HCT116 (cell line): ENCODE measurements at regions not wholly inside any gene's neighbourhood (a gene's known extent, or its start where the extent isn't known, plus 50 kb on each side); places are given as distances from the start of the nearest gene placed in this dataset.

Source experiments
- ATAC-seq: fragments of 200-7000 bp; cut with Tn5 transposase; 2 replicates; pipeline ENCODE4 v1.9.1; 2020; ENCODE audit warnings: mild to moderate bottlenecking, moderate library complexity
- BruUV-seq: library from RNA; stranded (reverse); fragments of 400-500 nt; replicated peaks from 2 replicates; lab custom pipeline; 2021; lab: Mats Ljungman, UMichigan
- CTCF ChIA-PET: fragments of 300-600 bp; sonication (Branson Sonifier 250); formaldehyde crosslinking; loops from one replicate; lab custom pipeline; 2021; ENCODE audit warnings: antibody characterized with exemption; lab: Charles Lee
- POLR2A ChIA-PET: fragments of 300-600, 350-600 bp; sonication (Branson Sonifier 250); formaldehyde crosslinking; loops from one replicate; lab custom pipeline; 2021; ENCODE audit warnings: antibody characterized with exemption; lab: Charles Lee
- RAD21 ChIA-PET, 2 experiments: fragments of 300-600 bp; sonication (Branson Sonifier 250); formaldehyde crosslinking; loops; one replicate each; lab custom pipeline; 2023; ENCODE audit warnings: low total read pairs in 2 of 2; ENCODE audit not compliant: uncharacterized antibody in 2 of 2, unreplicated experiment in 2 of 2, low non-redundant PET in 1 of 2; lab: Charles Lee
- DNase-seq: peaks from one replicate; pipeline ENCODE4 v3.0.0-alpha.2; 2010; ENCODE audit warnings: low read depth, low spot score
- H2AFZ ChIP-seq: fragments of 200-600 bp; shearing (Covaris generic), sonication (generic); 2 replicates; pipeline ENCODE4 v1.6.1; 2017; ENCODE audit warnings: low read depth, mixed run types, mixed read lengths, antibody characterized with exemption, low read length; ENCODE audit not compliant: poor library complexity, severe bottlenecking
- H3K27ac ChIP-seq: 2 replicates; pipeline ENCODE4 v1.5.1; 2012; ENCODE audit warnings: low read depth, low read length
- H3K27me3 ChIP-seq: fragments of 200-600 bp; sonication (generic); 2 replicates; pipeline ENCODE4 v1.6.1; 2016; ENCODE audit warnings: mixed run types, low read length, mixed read lengths; ENCODE audit not compliant: insufficient read depth
- H3K36me3 ChIP-seq, 2 experiments: fragments of 200-500 bp in 1 of 2; fragments of 200-600 bp in 1 of 2; sonication (Bioruptor generic) in 1 of 2; sonication (generic) in 1 of 2; 2 replicates each; pipeline versions ENCODE4 v1.5.1 to v1.6.1; 2014 to 2016; ENCODE audit warnings: low read length in 2 of 2, inconsistent platforms in 1 of 2, mixed read lengths in 1 of 2, mixed run types in 1 of 2; ENCODE audit not compliant: insufficient read depth in 2 of 2, control insufficient read depth in 1 of 2
- H3K4me1 ChIP-seq, 2 experiments: fragments of 200-600 bp in 1 of 2; sonication (generic) in 1 of 2; 2 replicates each; pipeline versions ENCODE4 v1.5.1 to v1.6.1; 2012 to 2017; ENCODE audit warnings: low read length in 2 of 2, inconsistent platforms in 1 of 2, mild to moderate bottlenecking in 1 of 2, mixed read lengths in 1 of 2, mixed run types in 1 of 2, moderate library complexity in 1 of 2; ENCODE audit not compliant: insufficient read depth in 2 of 2, control insufficient read depth in 1 of 2
- H3K4me2 ChIP-seq: fragments of 200-600 bp; sonication (generic); 2 replicates; pipeline ENCODE4 v1.6.1; 2017; ENCODE audit warnings: mixed run types, low read length, mixed read lengths
- H3K4me3 ChIP-seq, 2 experiments: fragments of 200-600 bp in 1 of 2; sonication (generic) in 1 of 2; replicated peaks in 1 of 2; 2 replicates each; pipeline ENCODE4 v1.5.1; 2011 to 2016; ENCODE audit warnings: low read length in 2 of 2, control low read depth in 1 of 2, low read depth in 1 of 2, mild to moderate bottlenecking in 1 of 2, mixed read lengths in 1 of 2, mixed run types in 1 of 2
- H3K79me2 ChIP-seq: fragments of 200-600 bp; sonication (generic); 2 replicates; pipeline ENCODE4 v1.6.1; 2017; ENCODE audit warnings: mild to moderate bottlenecking, mixed run types, low read length, moderate library complexity, mixed read lengths; ENCODE audit not compliant: insufficient read depth
- H3K9ac ChIP-seq: fragments of 200-600 bp; sonication (generic); 2 replicates; pipeline ENCODE4 v1.6.1; 2016; ENCODE audit warnings: low read length, mixed read lengths
- H3K9me2 ChIP-seq: fragments of 200-600 bp; sonication (generic), shearing (Covaris generic); 2 replicates; pipeline ENCODE4 v1.6.1; 2017; ENCODE audit warnings: mixed run types, mild to moderate bottlenecking, moderate library complexity; ENCODE audit not compliant: insufficient read depth
- H3K9me3 ChIP-seq, 2 experiments: fragments of 200-500 bp in 1 of 2; fragments of 200-600 bp in 1 of 2; sonication (Bioruptor generic) in 1 of 2; sonication (generic) in 1 of 2; 2 replicates each; pipeline ENCODE4 v1.6.1; 2014 to 2017; ENCODE audit warnings: low read length in 2 of 2, mixed read lengths in 2 of 2, inconsistent platforms in 1 of 2, low read depth in 1 of 2, mild to moderate bottlenecking in 1 of 2, mixed run types in 1 of 2, moderate library complexity in 1 of 2; ENCODE audit not compliant: control insufficient read depth in 1 of 2, insufficient read depth in 1 of 2
- H4K20me1 ChIP-seq: fragments of 200-600 bp; sonication (generic), shearing (Covaris generic); 2 replicates; pipeline ENCODE4 v1.6.1; 2017; ENCODE audit warnings: mixed run types, mild to moderate bottlenecking, moderate library complexity; ENCODE audit not compliant: insufficient read depth
- ATF3 ChIP-seq: IDR thresholded peaks from 2 replicates; pipeline ENCODE4 v1.6.1; 2012
- EZH2phosphoT487 ChIP-seq: fragments of 200-600 bp; IDR thresholded peaks from 2 replicates; pipeline ENCODE4 v1.6.1; 2018; ENCODE audit warnings: antibody characterized with exemption, borderline replicate concordance
- FOSL1 ChIP-seq: IDR thresholded peaks from 2 replicates; pipeline ENCODE4 v1.6.1; 2012; ENCODE audit warnings: low read depth
- JUND ChIP-seq: IDR thresholded peaks from 2 replicates; pipeline ENCODE4 v1.6.1; 2012
- SP1 ChIP-seq: IDR thresholded peaks from 2 replicates; pipeline ENCODE4 v1.6.1; 2012; ENCODE audit warnings: low read depth
- SRF ChIP-seq: IDR thresholded peaks from 2 replicates; pipeline ENCODE4 v1.6.1; 2012; ENCODE audit warnings: low read depth
- ZFX ChIP-seq: fragments of 450-650 bp; IDR thresholded peaks from 2 replicates; pipeline ENCODE4 v1.6.1; 2017
- ZNF274 ChIP-seq: fragments of 200-500 bp; sonication (Bioruptor generic); IDR thresholded peaks from 2 replicates; pipeline ENCODE4 v1.6.1; 2014; ENCODE audit warnings: mild to moderate bottlenecking, low read depth, low read length, inconsistent platforms
- intact Hi-C: fragments of 100-400 bp; cut with micrococcal nuclease; formaldehyde crosslinking; loops from 2 replicates; pipeline ENCODE4 v1.10.0; 2022

GRCh38 chr20:21840991-21841390, 135.5 kb downstream of the PAX1 start:
- H2AFZ ChIP-seq: no peak overlapping the region
- CTCF ChIA-PET: no interaction called here
- no peak overlapping the region for H3K9ac ChIP-seq
- POLR2A ChIA-PET: no interaction called here
- DNase-seq (no peak), ATAC-seq (no peak)
- no peak overlapping the region for H3K4me2 ChIP-seq
- H3K9me3 ChIP-seq: no peaks in the 10 kb centered on the region
- no TSS peak for BruUV-seq
- intact Hi-C loops: no loop called here
- no peaks in the 10 kb centered on the region for H3K27me3 ChIP-seq
- no peaks in the 10 kb centered on the region for H3K9me2 ChIP-seq
- H3K4me1 ChIP-seq: no peaks in the 10 kb centered on the region
- no peak overlapping the region for H3K27ac ChIP-seq
- H4K20me1 ChIP-seq: no peaks in the 10 kb centered on the region
- no peak overlapping the region for H3K4me3 ChIP-seq
- RAD21 ChIA-PET: no interaction called here
- H3K36me3 ChIP-seq: no peaks in the 10 kb centered on the region
- no peaks in the 10 kb centered on the region for H3K79me2 ChIP-seq
- TF ChIP-seq JUND: no peak

- ChIA-PET POLR2A (no interaction called here), RAD21 (no interaction called here), CTCF (no interaction called here)
- H3K9me2 ChIP-seq: no peaks in the 10 kb centered on the region
- TF ChIP-seq ATF3 (no peak), EZH2phosphoT487 (no peak), SRF (no peak), SP1 (no peak), FOSL1 (no peak), ZFX (no peak), ZNF274 (no peak)
- no peak overlapping the region for H3K4me3 ChIP-seq
- H4K20me1 ChIP-seq: no peaks in the 10 kb centered on the region
- no peak for DNase-seq
- H3K27me3 ChIP-seq: no peaks in the 10 kb centered on the region
- no peak overlapping the region for H2AFZ ChIP-seq
- H3K4me1 ChIP-seq: no peaks in the 10 kb centered on the region
- no peak overlapping the region for H3K27ac ChIP-seq
- intact Hi-C loops: no loop called here
- H3K9me3 ChIP-seq: no peaks in the 10 kb centered on the region
- no peaks in the 10 kb centered on the region for H3K79me2 ChIP-seq
- BruUV-seq: no TSS peak
- H3K4me2 ChIP-seq: no peak overlapping the region
- no peaks in the 10 kb centered on the region for H3K36me3 ChIP-seq
- H3K9ac ChIP-seq: no peak overlapping the region
- ATAC-seq: no peak
These were observed 134.5 kb downstream of the PAX1 start for GRCh38 chr20:21839982-21840381.
